OCI-LY3 (cell line): ENCODE measurements at regions not wholly inside any gene's neighbourhood (a gene's known extent, or its start where the extent isn't known, plus 50 kb on each side); places are given as distances from the start of the nearest gene placed in this dataset.

Experiments used
- EZH2phosphoT487 ChIP-seq: fragments of 200-600 bp; shearing (Covaris generic); IDR thresholded peaks from 2 replicates; pipeline ENCODE4 v1.6.1; 2018; ENCODE audit warnings: antibody characterized with exemption, mixed run types, low read depth
- TF ChIP-seq, protein P1 (sequence below): fragments of 200-600, 300-600 bp; sonication (generic); IDR thresholded peaks from 2 replicates; pipeline ENCODE4 v1.5.1; 2014; ENCODE audit warnings: antibody characterized with exemption, low read length, low read depth

DNA sequence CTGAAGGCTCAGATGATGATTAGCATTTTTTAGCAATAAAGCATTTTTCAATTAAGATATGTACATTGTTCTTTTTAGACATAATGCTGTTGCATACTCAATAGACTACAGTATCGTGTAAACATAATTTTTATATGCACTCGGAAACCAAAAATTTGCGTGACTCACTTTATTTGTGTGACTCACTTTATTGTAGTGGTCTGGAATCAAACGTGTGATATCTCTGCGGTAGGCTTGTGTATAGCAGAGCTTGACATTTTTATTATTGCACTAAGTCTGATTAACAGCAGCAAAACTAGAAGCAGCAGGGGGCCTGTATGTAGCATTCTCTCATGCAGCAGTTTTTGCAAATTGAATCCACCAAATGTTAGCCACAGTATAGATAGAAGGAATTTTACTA is 119.1 kb upstream of the PRDX4 start:
- TF ChIP-seq, protein P1, sequence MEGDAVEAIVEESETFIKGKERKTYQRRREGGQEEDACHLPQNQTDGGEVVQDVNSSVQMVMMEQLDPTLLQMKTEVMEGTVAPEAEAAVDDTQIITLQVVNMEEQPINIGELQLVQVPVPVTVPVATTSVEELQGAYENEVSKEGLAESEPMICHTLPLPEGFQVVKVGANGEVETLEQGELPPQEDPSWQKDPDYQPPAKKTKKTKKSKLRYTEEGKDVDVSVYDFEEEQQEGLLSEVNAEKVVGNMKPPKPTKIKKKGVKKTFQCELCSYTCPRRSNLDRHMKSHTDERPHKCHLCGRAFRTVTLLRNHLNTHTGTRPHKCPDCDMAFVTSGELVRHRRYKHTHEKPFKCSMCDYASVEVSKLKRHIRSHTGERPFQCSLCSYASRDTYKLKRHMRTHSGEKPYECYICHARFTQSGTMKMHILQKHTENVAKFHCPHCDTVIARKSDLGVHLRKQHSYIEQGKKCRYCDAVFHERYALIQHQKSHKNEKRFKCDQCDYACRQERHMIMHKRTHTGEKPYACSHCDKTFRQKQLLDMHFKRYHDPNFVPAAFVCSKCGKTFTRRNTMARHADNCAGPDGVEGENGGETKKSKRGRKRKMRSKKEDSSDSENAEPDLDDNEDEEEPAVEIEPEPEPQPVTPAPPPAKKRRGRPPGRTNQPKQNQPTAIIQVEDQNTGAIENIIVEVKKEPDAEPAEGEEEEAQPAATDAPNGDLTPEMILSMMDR, result no peak
- TF ChIP-seq EZH2phosphoT487, result no peak
